Activated CD8-positive, alpha-beta memory T cell treated with anti-CD3 and anti-CD28 coated beads, Interleukin-2, amount 50 U/mL, for 4 hours (primary cell): ENCODE measurements at regions not wholly inside any gene's neighbourhood (a gene's known extent, or its start where the extent isn't known, plus 50 kb on each side); places are given as distances from the start of the nearest gene placed in this dataset.
"Not testable (repeated sequence)": the region's sequence is repeated elsewhere in the genome, so short reads cannot be mapped to it uniquely, and the experiment has no call there.

Experiments
- DNase-seq: peaks from one replicate; pipeline ENCODE4 v3.0.0-alpha.2; 2020

DNA sequence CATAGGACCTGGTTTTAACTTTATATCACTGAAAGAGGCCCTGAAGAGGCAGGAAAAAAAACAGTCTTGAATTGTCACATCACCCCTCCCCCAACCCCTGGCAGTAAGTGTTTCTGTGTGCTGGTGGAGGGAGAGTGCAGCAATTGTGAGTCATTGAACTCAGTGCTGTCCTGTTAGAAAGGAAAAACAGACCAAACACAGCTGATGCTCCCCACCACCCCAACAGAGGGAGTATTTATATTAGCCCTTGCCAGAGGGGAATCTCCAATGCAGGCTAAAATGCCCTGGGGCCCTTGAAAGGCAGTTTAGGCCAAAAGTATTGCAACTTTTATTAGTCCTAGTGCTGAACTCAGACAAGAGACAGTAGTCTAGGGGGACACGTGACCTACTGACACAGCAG, 197.8 kb upstream of the AGTR2 start:
- DNase-seq, result no peak

DNA sequence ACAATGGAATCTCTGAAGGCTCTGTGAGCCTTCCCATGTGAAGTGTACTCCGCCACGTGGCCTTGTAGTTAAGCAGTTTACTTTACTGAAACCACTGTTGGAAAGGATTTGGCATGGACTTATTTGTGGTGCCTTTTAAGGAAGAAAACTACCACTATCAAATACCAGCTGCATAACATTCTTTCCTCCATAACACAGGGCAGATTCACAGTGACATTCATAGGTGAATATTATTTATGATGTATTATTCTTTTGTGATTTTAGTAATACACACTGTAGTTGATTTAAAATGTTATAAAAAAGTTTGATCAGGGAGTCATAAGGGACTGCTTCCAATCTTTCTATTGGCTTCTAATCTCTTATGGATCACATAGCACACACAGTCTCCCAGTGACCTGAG, 192.5 kb upstream of the AGTR2 start:
- no peak for DNase-seq

DNA sequence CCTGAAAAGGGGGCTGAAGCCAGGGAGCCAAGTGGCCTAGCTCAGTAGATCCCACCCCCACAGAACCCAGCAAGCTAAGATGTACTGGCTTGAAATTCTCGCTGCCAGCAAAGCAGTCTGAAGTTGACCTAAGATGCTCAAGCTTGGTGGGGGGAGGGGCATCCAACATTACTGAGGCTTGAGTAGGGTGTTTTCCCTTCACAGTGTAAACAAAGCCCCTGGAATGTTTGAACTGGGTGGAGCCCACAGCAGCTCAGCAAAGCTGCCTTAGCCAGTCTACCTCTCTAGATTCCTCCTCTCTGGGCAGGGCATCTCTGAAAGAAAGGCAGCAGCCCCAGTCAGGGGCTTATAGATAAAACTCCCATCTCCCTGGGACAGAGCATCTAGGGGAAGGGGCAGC, 187.4 kb upstream of the AGTR2 start:
- DNase-seq, result not testable (repeated sequence)

DNA sequence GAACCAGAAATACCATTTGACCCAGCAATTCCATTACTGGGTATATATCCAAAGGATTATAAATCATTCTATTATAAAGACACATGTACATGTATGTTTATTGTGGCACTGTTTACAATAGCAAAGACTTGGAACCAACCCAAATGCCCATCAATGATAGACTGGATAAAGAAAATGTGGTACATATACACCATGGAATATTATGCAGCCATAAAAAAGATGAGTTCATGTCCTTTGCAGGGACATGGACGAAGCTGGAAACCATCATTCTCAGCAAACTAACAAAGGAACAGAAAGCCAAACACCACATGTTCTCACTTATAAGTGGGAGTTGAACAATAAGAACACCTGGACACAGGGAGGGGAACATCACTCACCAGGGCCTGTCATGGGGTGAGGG, 183.1 kb upstream of the AGTR2 start:
- DNase-seq, result not testable (repeated sequence)

DNA sequence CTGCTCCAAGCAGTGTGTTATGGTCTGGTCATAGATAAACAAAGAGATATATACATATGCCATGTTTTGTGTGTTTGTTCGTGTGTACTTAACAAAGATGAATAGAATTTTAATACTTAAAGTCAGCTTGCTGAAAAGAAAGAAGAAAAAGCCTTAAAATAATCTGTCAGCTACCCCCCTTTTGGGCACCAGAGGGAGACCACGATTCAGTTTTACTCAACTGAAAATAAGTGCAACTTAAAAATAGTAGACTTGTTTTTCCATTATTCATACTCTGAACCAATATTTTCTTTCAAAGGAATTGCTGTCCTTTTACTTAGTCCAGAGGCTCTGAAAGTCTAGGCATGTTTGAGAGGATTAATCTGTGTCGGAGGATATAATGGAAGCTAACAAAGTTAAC, 181.7 kb upstream of the AGTR2 start:
- no peak for DNase-seq

DNA sequence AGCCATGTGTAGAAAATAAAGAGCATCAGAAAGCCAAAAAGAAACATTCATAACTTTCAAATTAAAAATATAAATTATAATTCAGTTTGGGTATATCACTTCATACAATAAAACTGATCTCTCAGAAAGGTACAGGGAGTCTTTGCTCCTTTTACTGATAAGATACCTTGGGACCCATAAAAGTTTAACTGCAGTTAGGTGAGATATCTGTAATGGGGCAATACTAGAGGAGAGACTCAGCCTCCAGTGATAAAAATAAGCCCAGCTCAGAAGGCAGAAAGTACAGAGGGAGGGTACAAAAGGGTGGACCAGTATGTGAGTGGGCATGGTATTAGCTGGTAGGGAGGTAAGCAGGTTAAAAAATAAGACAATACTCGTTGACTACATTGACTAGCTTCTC, 180.9 kb upstream of the AGTR2 start:
- no peak for DNase-seq

DNA sequence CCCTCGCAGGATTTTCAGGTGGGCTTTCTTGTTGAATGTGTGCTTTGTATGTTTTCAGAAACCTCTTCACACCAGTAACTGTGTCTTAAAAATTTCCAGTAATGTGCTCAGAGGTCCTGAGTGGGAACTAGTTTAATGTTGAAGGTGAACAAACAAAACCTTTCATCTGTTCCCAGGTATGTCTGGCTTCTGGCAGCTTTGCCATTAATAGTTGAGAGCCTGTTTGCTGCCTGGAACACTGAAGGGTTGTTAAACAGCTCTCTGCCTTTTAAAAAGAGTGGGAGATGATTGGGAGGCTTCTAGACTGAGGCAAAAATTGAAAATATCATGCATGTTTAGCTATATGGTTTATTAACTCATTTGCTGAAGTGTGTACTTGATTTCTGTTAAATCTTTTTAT, 161.2 kb upstream of the AGTR2 start:
- no peak for DNase-seq

DNA sequence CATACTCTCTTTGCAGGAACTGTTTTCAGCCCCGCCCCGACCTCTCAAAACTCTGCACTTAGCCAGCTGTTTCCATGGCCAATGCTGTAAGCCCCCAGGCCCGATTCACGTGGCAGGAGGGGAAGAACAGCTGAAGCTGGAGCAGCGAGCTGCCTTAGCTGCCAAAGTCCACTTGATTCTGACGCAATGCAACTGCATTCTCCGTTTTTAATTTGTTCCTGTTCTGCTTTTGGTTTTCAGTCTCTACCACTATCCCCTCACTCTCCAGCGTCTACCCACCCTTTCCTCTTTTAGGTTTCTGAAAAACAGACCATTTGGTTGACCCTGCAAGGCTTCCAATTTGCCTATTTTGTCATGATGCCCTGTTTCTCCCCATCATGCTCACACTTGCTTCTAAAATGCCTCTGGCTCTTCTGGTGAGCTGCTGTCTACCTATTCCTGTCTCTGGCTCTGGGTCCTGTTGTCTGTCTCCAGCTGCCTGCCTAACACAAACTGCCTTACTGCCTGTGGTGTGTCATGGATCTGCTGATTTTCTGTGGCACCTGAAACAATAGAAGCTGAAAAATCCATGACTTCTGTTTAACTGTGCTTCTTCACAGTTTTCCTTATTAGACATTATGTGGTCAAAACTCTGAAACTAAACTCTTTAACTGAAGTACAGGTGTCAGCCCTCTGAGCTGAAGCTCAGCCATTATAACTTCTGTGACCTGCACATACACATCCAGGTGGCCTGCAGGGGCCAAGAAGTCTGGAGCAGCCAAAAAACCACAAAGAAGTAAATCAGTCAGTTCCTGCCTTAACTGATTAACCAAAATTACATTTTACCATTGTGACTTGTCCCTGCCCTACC, 160.5 kb upstream of the AGTR2 start:
- no peak for DNase-seq

DNA sequence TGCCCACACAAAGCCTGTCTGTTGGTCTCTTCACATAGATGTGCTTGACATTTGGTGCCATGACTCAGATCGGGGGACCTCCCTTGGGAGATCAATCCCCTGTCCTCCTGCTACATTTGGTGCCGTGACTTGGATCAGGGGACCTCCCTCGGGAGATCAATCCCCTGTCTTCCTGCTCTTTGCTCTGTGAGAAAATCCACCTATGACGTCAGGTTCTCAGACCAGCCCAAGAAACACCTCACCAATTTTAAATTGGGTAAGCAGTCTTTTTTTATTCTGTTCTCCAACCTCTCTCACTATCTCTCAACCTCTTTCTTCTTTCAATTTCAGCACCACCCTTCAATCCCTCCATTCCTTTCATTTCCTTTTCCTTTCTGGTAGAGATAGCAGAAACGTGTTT, 159.6 kb upstream of the AGTR2 start:
- no peak for DNase-seq

DNA sequence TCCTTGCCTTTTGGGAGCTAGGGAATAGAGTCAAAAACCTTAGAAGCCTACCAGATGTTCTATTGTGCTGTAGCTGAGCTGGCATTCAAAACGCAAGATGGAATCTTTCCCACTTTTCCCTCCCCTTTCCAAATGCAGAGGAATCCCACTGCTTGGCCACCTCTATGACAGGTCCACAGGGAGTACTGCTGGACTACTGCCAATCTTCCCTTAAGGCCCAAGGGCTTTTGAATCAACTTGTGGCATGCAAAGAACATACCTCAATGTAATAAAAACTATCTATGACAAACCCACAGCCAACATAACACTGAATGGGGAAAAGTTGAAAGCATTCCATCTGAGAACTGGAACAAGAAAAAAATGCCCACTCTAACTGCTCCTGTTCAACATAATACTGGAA, 139.2 kb upstream of the AGTR2 start:
- no peak for DNase-seq
